ENCODE measurements at regions not wholly inside any gene's neighbourhood (a gene's known extent, or its start where the extent isn't known, plus 50 kb on each side); places are given as distances from the start of the nearest gene placed in this dataset.
A peak's percentile ranks its signal among the peaks of the same experiment; 100 is the strongest.

DNA sequence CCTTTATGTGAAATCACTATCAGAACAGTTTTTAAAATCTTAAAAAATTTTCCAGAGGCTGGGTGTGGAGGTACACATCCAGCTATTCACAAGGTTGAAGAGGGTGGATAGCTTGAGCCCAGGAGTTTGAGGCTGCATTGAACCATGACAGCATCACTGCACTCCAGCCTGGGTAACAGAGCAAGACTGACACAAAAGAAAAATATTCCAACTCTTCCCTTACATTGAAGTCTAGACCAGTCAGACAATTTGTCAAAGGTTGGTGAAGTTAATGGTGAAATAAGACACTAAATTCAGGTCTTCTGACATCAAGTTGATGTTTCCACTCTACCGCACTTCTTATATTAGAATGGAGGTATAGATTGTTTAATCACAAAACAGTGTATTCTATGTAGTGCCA is 52.8 kb downstream of the HYCC2 start:
- H3K4me1 ChIP-seq (ENCODE audit: low read depth): no peaks in the 10 kb centered on the region
- TF ChIP-seq, protein P1, sequence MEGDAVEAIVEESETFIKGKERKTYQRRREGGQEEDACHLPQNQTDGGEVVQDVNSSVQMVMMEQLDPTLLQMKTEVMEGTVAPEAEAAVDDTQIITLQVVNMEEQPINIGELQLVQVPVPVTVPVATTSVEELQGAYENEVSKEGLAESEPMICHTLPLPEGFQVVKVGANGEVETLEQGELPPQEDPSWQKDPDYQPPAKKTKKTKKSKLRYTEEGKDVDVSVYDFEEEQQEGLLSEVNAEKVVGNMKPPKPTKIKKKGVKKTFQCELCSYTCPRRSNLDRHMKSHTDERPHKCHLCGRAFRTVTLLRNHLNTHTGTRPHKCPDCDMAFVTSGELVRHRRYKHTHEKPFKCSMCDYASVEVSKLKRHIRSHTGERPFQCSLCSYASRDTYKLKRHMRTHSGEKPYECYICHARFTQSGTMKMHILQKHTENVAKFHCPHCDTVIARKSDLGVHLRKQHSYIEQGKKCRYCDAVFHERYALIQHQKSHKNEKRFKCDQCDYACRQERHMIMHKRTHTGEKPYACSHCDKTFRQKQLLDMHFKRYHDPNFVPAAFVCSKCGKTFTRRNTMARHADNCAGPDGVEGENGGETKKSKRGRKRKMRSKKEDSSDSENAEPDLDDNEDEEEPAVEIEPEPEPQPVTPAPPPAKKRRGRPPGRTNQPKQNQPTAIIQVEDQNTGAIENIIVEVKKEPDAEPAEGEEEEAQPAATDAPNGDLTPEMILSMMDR (IDR thresholded peaks at IDR 0.05; ENCODE audit: low read depth, low read length): no peak
- no peaks in the 10 kb centered on the region for H3K27me3 ChIP-seq
- H3K27ac ChIP-seq: no peak overlapping the region
- no peak overlapping the region for H3K4me3 ChIP-seq
- peaks cover 8% of the 10 kb centered on the region for H3K36me3 ChIP-seq
- H3K9me3 ChIP-seq (ENCODE audit: low read depth): no peaks in the 10 kb centered on the region
- DNase-seq (ENCODE audit: low read depth in 1 of 2, low spot score in 1 of 2): no peak

DNA sequence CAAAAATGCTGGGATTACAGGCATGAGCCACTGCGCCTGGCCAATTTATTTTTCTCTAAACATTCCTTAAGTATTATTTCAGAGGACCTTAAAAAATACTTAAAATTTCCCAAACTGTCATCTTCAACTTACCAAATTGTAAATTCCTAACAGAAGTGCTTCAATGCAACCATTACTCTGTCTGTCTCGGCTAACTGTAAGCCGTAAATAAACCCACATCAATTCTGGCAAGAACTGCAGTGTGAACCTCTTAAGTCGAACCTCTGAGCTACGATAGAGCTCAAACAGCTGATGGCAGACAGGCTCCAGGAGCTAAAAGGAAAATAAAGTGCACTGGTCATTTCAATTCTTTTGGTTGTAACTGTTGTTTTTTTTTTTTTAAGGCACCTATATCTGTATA is 53.4 kb upstream of the ORC2 start:
- TF ChIP-seq, protein P1 (IDR thresholded peaks at IDR 0.05; ENCODE audit: low read depth, low read length): no peak
- Histone ChIP-seq H3K27ac (no peak overlapping the region), H3K4me3 (no peak overlapping the region), H3K4me1 (ENCODE audit: low read depth) (no peaks in the 10 kb centered on the region), H3K36me3 (no peaks in the 10 kb centered on the region), H3K9me3 (ENCODE audit: low read depth) (no peaks in the 10 kb centered on the region), H3K27me3 (no peaks in the 10 kb centered on the region)
- peak in 1 of 2 donors; percentile 10 for DNase-seq (ENCODE audit: low read depth in 1 of 2, low spot score in 1 of 2)

All from cardiac muscle cell (in vitro differentiated cells and primary cell).